Ovary (tissue), 3 donors: ENCODE measurements at regions not wholly inside any gene's neighbourhood (a gene's known extent, or its start where the extent isn't known, plus 50 kb on each side); places are given as distances from the start of the nearest gene placed in this dataset.

Experiments used
- CTCF ChIP-seq, 3 donors: fragments of 450-650 bp in 2 of 3; fragments of 200-600 bp in 1 of 3; IDR thresholded peaks; one replicate each; pipeline versions ENCODE4 v1.5.1 to v1.8.0; 2016 to 2022; ENCODE audit warnings: antibody characterized with exemption in 3 of 3, mild to moderate bottlenecking in 1 of 3
- EP300 ChIP-seq: sonication (generic); formaldehyde crosslinking; IDR thresholded peaks from one replicate; pipeline ENCODE4 v1.6.1; 2017; ENCODE audit warnings: antibody characterized with exemption
- POLR2A ChIP-seq: fragments of 450-650 bp; IDR thresholded peaks from one replicate; pipeline ENCODE4 v1.6.1; 2017; ENCODE audit warnings: antibody characterized with exemption, mild to moderate bottlenecking, moderate library complexity
- donor health status: DM: no; HTN: no; CAD: no.

GRCh38 chr2:204219196-204219595, 282.6 kb downstream of the ICOS start:
- TF ChIP-seq CTCF (IDR thresholded peaks at IDR 0.05), result no peak
- no peak for TF ChIP-seq EP300
- TF ChIP-seq POLR2A, result no peak
